A549 (cell line): ENCODE measurements at regions not wholly inside any gene's neighbourhood (a gene's known extent, or its start where the extent isn't known, plus 50 kb on each side); places are given as distances from the start of the nearest gene placed in this dataset.
A peak's percentile ranks its signal among the peaks of the same experiment; 100 is the strongest.

Source experiments
- CEBPB ChIP-seq, 2 experiments: fragments of >200 bp in 1 of 2; sonication (Bioruptor Twin) in 1 of 2; formaldehyde crosslinking in 1 of 2; IDR thresholded peaks; 2 replicates each; pipeline ENCODE4 v1.6.1; 2012 to 2016
- CTCF ChIP-seq: fragments of >200 bp; sonication (Bioruptor Twin); formaldehyde crosslinking; IDR thresholded peaks from 3 replicates; pipeline ENCODE4 v1.5.1; 2016
- EP300 ChIP-seq, 2 experiments: fragments of >200 bp; sonication (Bioruptor Twin); formaldehyde crosslinking; IDR thresholded peaks; 2 replicates in 1 of 2; 3 replicates in 1 of 2; pipeline ENCODE4 v1.6.1; 2016 to 2017
- ESRRA ChIP-seq: fragments of 150-350 bp; IDR thresholded peaks from 2 replicates; pipeline ENCODE4 v1.6.1; 2014; ENCODE audit warnings: mild to moderate bottlenecking, low read length, borderline replicate concordance
- HDAC2 ChIP-seq: fragments of 200-600 bp; sonication (generic); IDR thresholded peaks from 2 replicates; pipeline ENCODE4 v1.6.1; 2016
- HMGXB4 ChIP-seq: fragments of 250-450 bp; sonication (Bioruptor Pico); IDR thresholded peaks from 2 replicates; pipeline ENCODE4 v1.5.0; 2021; ENCODE audit warnings: mild to moderate bottlenecking, moderate library complexity, borderline replicate concordance
- KDM1A ChIP-seq: fragments of 200-600 bp; sonication (generic); IDR thresholded peaks from 2 replicates; pipeline ENCODE4 v1.6.1; 2016; ENCODE audit warnings: low read depth, mild to moderate bottlenecking
- MAX ChIP-seq: IDR thresholded peaks from 2 replicates; pipeline ENCODE4 v1.6.1; 2012
- MYC ChIP-seq: IDR thresholded peaks from 2 replicates; pipeline ENCODE4 v1.6.1; 2012; ENCODE audit warnings: mild to moderate bottlenecking, inconsistent platforms, low read length, improper control_type of control experiment, borderline replicate concordance
- POLR2A ChIP-seq: IDR thresholded peaks from 2 replicates; pipeline ENCODE4 v1.6.1; 2012; ENCODE audit warnings: mild to moderate bottlenecking, low read length
- RAD21 ChIP-seq, 2 experiments: fragments of >200 bp in 1 of 2; sonication (Bioruptor Twin) in 1 of 2; formaldehyde crosslinking in 1 of 2; IDR thresholded peaks in 1 of 2; conservative IDR thresholded peaks in 1 of 2; 2 replicates in 1 of 2; 3 replicates in 1 of 2; pipeline ENCODE4 v1.6.1; 2012 to 2018; ENCODE audit warnings: inconsistent platforms in 1 of 2
- RCOR1 ChIP-seq: fragments of 150-350 bp; IDR thresholded peaks from 2 replicates; pipeline ENCODE4 v1.6.1; 2014; ENCODE audit warnings: antibody characterized with exemption, low read length, low read depth
- RNF2 ChIP-seq: fragments of 200-600 bp; sonication (generic); IDR thresholded peaks from 2 replicates; pipeline ENCODE4 v1.6.1; 2016; ENCODE audit warnings: low read depth, mild to moderate bottlenecking, antibody characterized with exemption, moderate library complexity, borderline replicate concordance
- ZNF302 ChIP-seq: fragments of 250-450 bp; sonication (Bioruptor Pico); IDR thresholded peaks from 2 replicates; pipeline ENCODE4 v1.9.0; 2021; ENCODE audit warnings: inconsistent platforms, mild to moderate bottlenecking, moderate library complexity

GRCh38 chr12:58529114-58529665, 391.1 kb downstream of the LRIG3 start:
- TF ChIP-seq MAX (peak; percentile 40; the same call in 1 of the 2 replicates), CTCF (no peak), ESRRA (no peak), ZNF302 (CRISPR knock-in tag) (no peak), CEBPB (IDR thresholded peaks at IDR 0.05) (no peak), POLR2A (no peak), RCOR1 (no peak), HMGXB4 (no peak), MYC (no peak), HDAC2 (no peak), EP300 (IDR thresholded peaks at IDR 0.05) (no peak), RAD21 (conservative IDR thresholded peaks at IDR 0.05 in 1 of 2, IDR thresholded peaks at IDR 0.05 in 1 of 2) (no peak), RNF2 (no peak), KDM1A (no peak)
